Loucy (cell line): ENCODE measurements at regions not wholly inside any gene's neighbourhood (a gene's known extent, or its start where the extent isn't known, plus 50 kb on each side); places are given as distances from the start of the nearest gene placed in this dataset.

Experiments
- CTCF ChIP-seq: fragments of 200-600 bp; sonication (generic); conservative IDR thresholded peaks from 2 replicates; pipeline ENCODE4 v1.5.1; 2014; ENCODE audit warnings: mild to moderate bottlenecking, antibody characterized with exemption, low read length
- EZH2phosphoT487 ChIP-seq: fragments of 200-600 bp; IDR thresholded peaks from 2 replicates; pipeline ENCODE4 v1.6.1; 2018; ENCODE audit warnings: antibody characterized with exemption, mild to moderate bottlenecking, moderate library complexity, borderline replicate concordance

DNA sequence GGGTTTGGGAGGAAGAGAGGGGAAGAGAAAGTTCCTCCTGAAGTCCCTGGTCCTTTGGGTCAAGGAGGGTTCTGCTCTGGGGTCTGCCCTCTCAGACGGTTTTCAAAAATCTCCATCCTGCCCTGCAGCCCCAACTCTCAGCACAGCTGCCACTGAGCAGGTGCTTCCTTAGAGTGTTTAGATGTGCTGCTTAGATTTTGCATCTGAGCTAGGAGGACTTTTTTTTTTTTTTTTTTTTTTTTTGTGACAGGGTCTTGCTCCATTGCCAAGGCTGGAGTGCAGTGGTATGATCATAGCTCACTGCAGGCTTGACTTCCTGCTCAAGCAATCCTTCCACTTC, 324.9 kb upstream of the POU3F1 start:
- no peak for TF ChIP-seq CTCF
- TF ChIP-seq EZH2phosphoT487 = no peak
